Uterus (tissue), 3 donors: ENCODE measurements at regions not wholly inside any gene's neighbourhood (a gene's known extent, or its start where the extent isn't known, plus 50 kb on each side); places are given as distances from the start of the nearest gene placed in this dataset.

ENCODE experiments used
- DNase-seq, 2 donors: peaks; one replicate each; pipeline ENCODE4 v3.0.0-alpha.2; 2019 to 2020
- H3K27ac ChIP-seq, 2 donors: fragments of 200-600 bp; sonication (generic); 1 replicate in 1 of 2; 2 replicates in 1 of 2; pipeline ENCODE4 v1.5.1; 2016 to 2018
- H3K27me3 ChIP-seq, 2 donors: fragments of 200-600 bp; sonication (generic); one replicate each; pipeline ENCODE4 v1.5.1; 2018 to 2019; ENCODE audit warnings: control low read depth in 1 of 2
- H3K36me3 ChIP-seq, 2 donors: fragments of 200-600 bp; sonication (generic); one replicate each; pipeline ENCODE4 v1.5.1; 2019; ENCODE audit warnings: control low read depth in 1 of 2
- H3K4me1 ChIP-seq, 2 donors: fragments of 200-600 bp; sonication (generic); one replicate each; pipeline ENCODE4 v1.5.1; 2018 to 2019; ENCODE audit warnings: control low read depth in 1 of 2
- H3K4me3 ChIP-seq, 2 donors: fragments of 200-600 bp; sonication (generic); 1 replicate in 1 of 2; 2 replicates in 1 of 2; pipeline ENCODE4 v1.5.1; 2018 to 2019; ENCODE audit warnings: mild to moderate bottlenecking in 1 of 2
- H3K9me3 ChIP-seq, 2 donors: fragments of 200-600 bp; sonication (generic); one replicate each; pipeline ENCODE4 v1.5.1; 2019; ENCODE audit warnings: control low read depth in 1 of 2
- POLR2A ChIP-seq, 2 donors: fragments of 450-650 bp; IDR thresholded peaks; one replicate each; pipeline ENCODE4 v1.6.1; 2016; ENCODE audit warnings: antibody characterized with exemption in 2 of 2, mild to moderate bottlenecking in 1 of 2, moderate library complexity in 1 of 2
- intact Hi-C: fragments of 100-400 bp; cut with DNase I; formaldehyde crosslinking; loops from one replicate; pipeline ENCODE4 v1.15.1; 2023; ENCODE audit warnings: low total_unique reads
- TF ChIP-seq, protein P1 (sequence below), 4 experiments: fragments of 200-600 bp in 2 of 4; fragments of 450-650 bp in 2 of 4; sonication (generic) in 2 of 4; IDR thresholded peaks; one replicate each; pipeline ENCODE4 v1.5.1; 2016 to 2019; ENCODE audit warnings: antibody characterized with exemption in 4 of 4, mild to moderate bottlenecking in 2 of 4, moderate library complexity in 1 of 4
- donor health status: DM: yes; HTN: yes; CAD: no.

DNA sequence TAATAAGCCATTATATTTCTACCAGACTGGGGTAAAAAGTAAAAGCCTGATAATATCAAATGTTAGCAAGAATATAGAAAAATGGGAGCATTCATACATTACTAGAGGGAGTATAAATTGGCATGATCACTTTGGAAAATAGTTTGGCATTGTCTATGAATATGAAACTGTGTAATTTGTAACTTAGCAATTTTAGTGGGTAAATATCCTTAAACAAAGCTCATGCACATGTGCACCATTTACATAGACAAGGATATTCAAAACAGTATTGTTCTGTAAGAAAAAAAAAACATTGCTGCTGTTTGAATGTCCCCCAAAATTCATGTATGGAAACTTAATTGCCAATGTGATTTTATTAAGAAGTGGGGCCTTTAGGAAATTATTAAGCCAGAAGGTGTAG, 166.4 kb upstream of the SLC27A6 start:
- Histone ChIP-seq H3K9me3 (no peaks in the 10 kb centered on the region), H3K36me3 (no peaks in the 10 kb centered on the region), H3K27ac (no peak overlapping the region), H3K4me3 (no peak overlapping the region), H3K4me1 (no peaks in the 10 kb centered on the region), H3K27me3 (no peaks in the 10 kb centered on the region)
- intact Hi-C loops, result no loop called here
- no peak for DNase-seq
- TF ChIP-seq, protein P1, sequence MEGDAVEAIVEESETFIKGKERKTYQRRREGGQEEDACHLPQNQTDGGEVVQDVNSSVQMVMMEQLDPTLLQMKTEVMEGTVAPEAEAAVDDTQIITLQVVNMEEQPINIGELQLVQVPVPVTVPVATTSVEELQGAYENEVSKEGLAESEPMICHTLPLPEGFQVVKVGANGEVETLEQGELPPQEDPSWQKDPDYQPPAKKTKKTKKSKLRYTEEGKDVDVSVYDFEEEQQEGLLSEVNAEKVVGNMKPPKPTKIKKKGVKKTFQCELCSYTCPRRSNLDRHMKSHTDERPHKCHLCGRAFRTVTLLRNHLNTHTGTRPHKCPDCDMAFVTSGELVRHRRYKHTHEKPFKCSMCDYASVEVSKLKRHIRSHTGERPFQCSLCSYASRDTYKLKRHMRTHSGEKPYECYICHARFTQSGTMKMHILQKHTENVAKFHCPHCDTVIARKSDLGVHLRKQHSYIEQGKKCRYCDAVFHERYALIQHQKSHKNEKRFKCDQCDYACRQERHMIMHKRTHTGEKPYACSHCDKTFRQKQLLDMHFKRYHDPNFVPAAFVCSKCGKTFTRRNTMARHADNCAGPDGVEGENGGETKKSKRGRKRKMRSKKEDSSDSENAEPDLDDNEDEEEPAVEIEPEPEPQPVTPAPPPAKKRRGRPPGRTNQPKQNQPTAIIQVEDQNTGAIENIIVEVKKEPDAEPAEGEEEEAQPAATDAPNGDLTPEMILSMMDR (IDR thresholded peaks at IDR 0.05), result no peak
- TF ChIP-seq POLR2A (IDR thresholded peaks at IDR 0.05), result no peak

DNA sequence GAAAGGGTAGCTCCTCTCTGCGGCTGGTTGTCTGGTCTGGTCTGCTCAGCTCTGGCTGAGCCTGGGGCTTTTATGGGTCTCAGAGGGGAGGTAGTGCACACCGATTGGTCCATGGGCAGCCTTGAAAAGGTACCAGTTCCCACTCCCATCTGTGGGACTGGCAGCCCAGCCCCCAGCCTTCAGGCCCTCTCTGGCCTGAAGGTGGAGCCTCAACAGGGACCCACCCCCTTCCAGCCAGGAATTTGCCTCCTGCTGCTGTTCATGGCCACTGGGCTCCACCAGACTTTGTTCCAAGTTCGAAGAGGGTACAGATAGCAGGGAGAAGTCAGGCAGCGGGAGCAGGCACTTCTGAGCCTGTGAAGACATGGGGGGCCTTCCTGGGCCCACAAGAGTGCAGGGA, 165.3 kb upstream of the SLC27A6 start:
- H3K27ac ChIP-seq, result no peak overlapping the region
- H3K9me3 ChIP-seq, result no peaks in the 10 kb centered on the region
- no peaks in the 10 kb centered on the region for H3K27me3 ChIP-seq
- intact Hi-C loops, result no loop called here
- no peak overlapping the region for H3K4me3 ChIP-seq
- DNase-seq, result no peak
- TF ChIP-seq, protein P1 (IDR thresholded peaks at IDR 0.05), result no peak
- TF ChIP-seq POLR2A (IDR thresholded peaks at IDR 0.05), result no peak
- H3K36me3 ChIP-seq, result no peaks in the 10 kb centered on the region
- H3K4me1 ChIP-seq, result no peaks in the 10 kb centered on the region

DNA sequence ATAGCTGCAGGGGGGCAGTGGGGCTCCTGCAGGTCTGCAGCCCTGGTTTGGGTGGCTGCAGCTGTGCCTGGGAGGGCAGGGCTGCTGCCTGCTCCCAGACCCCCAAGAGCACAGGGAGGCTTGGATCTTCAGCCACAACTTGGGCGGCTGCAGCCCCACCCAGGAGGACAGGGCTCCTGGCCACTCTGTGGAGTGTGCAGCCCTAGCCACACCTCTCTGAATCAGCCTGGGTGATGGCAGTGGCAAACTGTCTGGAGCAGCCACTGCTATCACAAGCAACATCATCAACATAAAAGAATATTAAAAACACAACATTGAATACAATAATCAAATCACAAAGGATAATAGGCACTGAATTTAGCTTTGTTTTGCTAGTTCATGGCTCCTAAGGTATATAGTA, 164.9 kb upstream of the SLC27A6 start:
- Histone ChIP-seq H3K36me3 (no peaks in the 10 kb centered on the region), H3K4me3 (no peak overlapping the region), H3K27ac (no peak overlapping the region), H3K27me3 (no peaks in the 10 kb centered on the region), H3K4me1 (no peaks in the 10 kb centered on the region), H3K9me3 (no peaks in the 10 kb centered on the region)
- TF ChIP-seq POLR2A (IDR thresholded peaks at IDR 0.05), result no peak
- TF ChIP-seq, protein P1 (IDR thresholded peaks at IDR 0.05), result no peak
- intact Hi-C loops, result no loop called here
- no peak for DNase-seq

DNA sequence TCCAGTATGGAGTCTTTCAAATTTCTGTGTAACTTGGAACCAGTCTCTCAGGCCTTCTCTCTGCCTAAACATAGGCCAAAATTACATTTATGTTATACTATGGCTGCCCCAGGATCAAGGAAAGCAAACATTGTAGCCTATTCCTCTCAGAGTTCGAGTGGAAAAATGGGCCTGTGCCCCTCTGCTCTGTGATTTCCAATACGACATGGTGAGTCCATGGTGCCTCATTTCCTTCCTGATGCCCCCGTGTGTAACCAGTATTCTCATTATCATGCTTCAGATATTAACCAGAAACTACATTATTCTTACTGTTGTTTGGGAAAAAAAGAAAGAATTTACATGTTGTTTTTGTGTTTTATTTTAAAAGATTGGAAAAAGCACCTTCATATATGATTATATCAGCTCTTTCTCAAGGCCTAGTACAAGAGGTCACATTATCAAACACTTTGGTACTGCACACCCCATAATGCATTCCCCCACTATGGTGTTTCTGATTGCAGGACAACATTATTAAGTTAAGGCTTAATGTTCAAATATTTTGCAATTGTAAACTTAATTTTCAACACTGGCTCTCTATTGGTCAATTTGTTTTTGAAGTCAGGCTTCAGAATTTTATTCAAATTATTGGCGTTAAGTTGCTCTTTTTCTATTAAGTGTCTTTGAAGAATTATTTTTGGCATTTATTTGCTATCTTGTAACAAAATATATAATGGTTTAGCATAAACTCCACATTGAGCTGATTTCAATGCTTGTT, 151.8 kb upstream of the SLC27A6 start:
- no peak for TF ChIP-seq POLR2A (IDR thresholded peaks at IDR 0.05)
- TF ChIP-seq, protein P1 (IDR thresholded peaks at IDR 0.05), result no peak
- no peak overlapping the region for H3K27ac ChIP-seq
- no peaks in the 10 kb centered on the region for H3K4me1 ChIP-seq
- H3K4me3 ChIP-seq, result no peak overlapping the region
- no peaks in the 10 kb centered on the region for H3K27me3 ChIP-seq
- DNase-seq, result no peak
- H3K36me3 ChIP-seq, result no peaks in the 10 kb centered on the region
- no peaks in the 10 kb centered on the region for H3K9me3 ChIP-seq
- intact Hi-C loops, result no loop called here

DNA sequence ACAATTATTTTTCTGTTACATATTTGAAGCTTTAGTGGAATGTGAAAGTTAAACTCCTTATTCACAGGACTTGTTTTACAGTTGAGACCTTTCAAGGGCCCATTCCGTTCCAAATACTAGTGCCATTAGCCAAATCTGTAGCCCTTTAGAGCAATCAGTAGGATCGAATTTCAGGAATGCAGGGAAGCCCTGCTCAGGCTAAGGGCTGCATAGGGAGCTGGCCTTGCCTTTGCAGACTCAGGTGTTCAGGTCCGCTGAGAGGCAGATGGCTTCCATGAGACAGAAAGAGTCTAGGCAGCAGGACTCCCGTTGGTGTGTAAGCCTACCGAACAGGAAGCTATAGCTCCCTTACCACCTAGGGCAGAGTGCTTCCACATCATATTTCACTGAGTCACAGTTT, 150.1 kb upstream of the SLC27A6 start:
- TF ChIP-seq POLR2A (IDR thresholded peaks at IDR 0.05), result no peak
- H3K4me1 ChIP-seq, result no peaks in the 10 kb centered on the region
- no peaks in the 10 kb centered on the region for H3K9me3 ChIP-seq
- H3K4me3 ChIP-seq, result no peak overlapping the region
- no peaks in the 10 kb centered on the region for H3K27me3 ChIP-seq
- intact Hi-C loops, result no loop called here
- DNase-seq, result no peak
- H3K36me3 ChIP-seq, result no peaks in the 10 kb centered on the region
- no peak overlapping the region for H3K27ac ChIP-seq

DNA sequence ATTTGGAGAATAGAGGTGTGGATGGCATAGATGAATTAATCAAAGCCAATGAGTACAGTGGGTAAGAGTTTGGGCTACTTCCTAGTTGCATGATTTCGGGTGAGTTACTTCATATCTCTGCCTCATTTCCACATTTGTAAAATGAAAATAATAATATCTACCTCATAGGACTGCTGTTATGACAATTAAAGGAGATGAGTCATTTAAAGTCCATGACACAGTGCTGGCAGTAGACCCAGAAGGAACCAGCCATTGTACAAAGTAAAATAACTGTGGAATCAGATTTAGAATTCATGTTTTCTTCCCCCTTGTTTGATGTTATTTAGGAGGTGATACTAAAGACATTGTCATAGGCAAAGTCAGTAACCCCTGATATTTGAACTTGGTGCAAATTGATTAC, 139.5 kb upstream of the SLC27A6 start:
- H3K4me1 ChIP-seq, result no peaks in the 10 kb centered on the region
- H3K4me3 ChIP-seq, result no peak overlapping the region
- H3K27ac ChIP-seq, result no peak overlapping the region
- intact Hi-C loops, result no loop called here
- H3K9me3 ChIP-seq, result no peaks in the 10 kb centered on the region
- DNase-seq, result no peak
- no peaks in the 10 kb centered on the region for H3K27me3 ChIP-seq
- TF ChIP-seq, protein P1 (IDR thresholded peaks at IDR 0.05), result no peak
- no peak for TF ChIP-seq POLR2A (IDR thresholded peaks at IDR 0.05)
- no peaks in the 10 kb centered on the region for H3K36me3 ChIP-seq
